GM12878 (cell line): ENCODE measurements at regions not wholly inside any gene's neighbourhood (a gene's known extent, or its start where the extent isn't known, plus 50 kb on each side); places are given as distances from the start of the nearest gene placed in this dataset.

Experiments used
- ATAC-seq: fragments of 200-7000 bp; cut with Tn5 transposase; 3 replicates; pipeline ENCODE4 v1.9.1; 2020; ENCODE audit warnings: mild to moderate bottlenecking, moderate library complexity
- BruUV-seq: library from RNA; stranded (reverse); fragments of 400-500 nt; replicated peaks from 2 replicates; lab custom pipeline; 2021; lab: Mats Ljungman, UMichigan
- CTCF ChIA-PET: fragments of 300-600 bp; sonication (Branson Sonifier 250); formaldehyde crosslinking; extraction: SDS; loops from one replicate; lab custom pipeline; 2021; ENCODE audit warnings: inconsistent platforms; lab: Yijun Ruan, JAX
- POLR2A ChIA-PET: fragments of 350-600 bp; formaldehyde crosslinking; extraction: SDS; loops from one replicate; lab custom pipeline; 2021; ENCODE audit warnings: inconsistent platforms; lab: Charles Lee
- RAD21 ChIA-PET: fragments of 300-600 bp; sonication (Branson Sonifier 250); formaldehyde crosslinking; loops from one replicate; lab custom pipeline; 2023; ENCODE audit warnings: antibody characterized with exemption; ENCODE audit not compliant: unreplicated experiment; lab: Charles Lee
- SMC1A ChIA-PET: fragments of 300-600 bp; sonication (Branson Sonifier 250); formaldehyde crosslinking; loops from one replicate; lab custom pipeline; 2023; ENCODE audit not compliant: unreplicated experiment, uncharacterized antibody; lab: Charles Lee
- DNase-seq: peaks from one replicate; pipeline ENCODE4 v3.0.0-alpha.2; 2011; ENCODE audit warnings: low read depth, low spot score
- FAIRE-seq: peaks from 3 replicates; lab custom pipeline; 2011; peaks lifted over from hg19 to GRCh38; lab: Jason Lieb, UNC
- H2AFZ ChIP-seq: 2 replicates; pipeline ENCODE4 v1.6.0; 2011; ENCODE audit warnings: low read depth, low read length, control low read depth; ENCODE audit not compliant: control insufficient read depth
- H3K27ac ChIP-seq: 2 replicates; pipeline ENCODE4 v1.5.1; 2011; ENCODE audit warnings: control low read depth; ENCODE audit not compliant: control insufficient read depth, insufficient read depth
- H3K27me3 ChIP-seq, 2 experiments: replicated peaks in 1 of 2; 2 replicates each; pipeline versions ENCODE4 v1.6.0 to v1.6.1; 2011; ENCODE audit warnings: low read length in 1 of 2; ENCODE audit not compliant: control insufficient read depth in 2 of 2, insufficient read depth in 2 of 2
- H3K36me3 ChIP-seq, 2 experiments: 2 replicates each; pipeline ENCODE4 v1.5.1; 2011; ENCODE audit warnings: low read length in 1 of 2; ENCODE audit not compliant: control insufficient read depth in 2 of 2, insufficient read depth in 2 of 2
- H3K4me1 ChIP-seq: 2 replicates; pipeline ENCODE4 v1.6.1; 2011; ENCODE audit warnings: mild to moderate bottlenecking, low read length, moderate library complexity, mixed read lengths; ENCODE audit not compliant: control insufficient read depth, insufficient read depth
- H3K4me2 ChIP-seq: 2 replicates; pipeline ENCODE4 v1.6.0; 2011; ENCODE audit warnings: control low read depth; ENCODE audit not compliant: control insufficient read depth, insufficient read depth
- H3K4me3 ChIP-seq: fragments of 200-600 bp; sonication (generic); 2 replicates; pipeline ENCODE4 v1.5.1; 2016
- H3K79me2 ChIP-seq: 2 replicates; pipeline ENCODE4 v1.6.0; 2011; ENCODE audit warnings: low read length; ENCODE audit not compliant: control insufficient read depth, insufficient read depth
- H3K9ac ChIP-seq: 2 replicates; pipeline ENCODE4 v1.8.0; 2011; ENCODE audit warnings: low read length, control low read depth, mixed read lengths; ENCODE audit not compliant: control insufficient read depth, insufficient read depth
- H3K9me3 ChIP-seq: replicated peaks from 3 replicates; pipeline ENCODE4 v1.5.1; 2011; ENCODE audit warnings: mild to moderate bottlenecking, low read length; ENCODE audit not compliant: control insufficient read depth, insufficient read depth
- H4K20me1 ChIP-seq: 2 replicates; pipeline ENCODE4 v1.6.0; 2011; ENCODE audit not compliant: control insufficient read depth, insufficient read depth
- BRCA1 ChIP-seq: IDR thresholded peaks from 2 replicates; pipeline ENCODE4 v1.6.1; 2011; ENCODE audit warnings: low read depth, low read length, improper control_type of control experiment
- E2F8 ChIP-seq: fragments of 450-650 bp; IDR thresholded peaks from 2 replicates; pipeline ENCODE4 v1.6.1; 2018; ENCODE audit warnings: mild to moderate bottlenecking, low read depth, moderate library complexity; ENCODE audit not compliant: partially characterized antibody
- HCFC1 ChIP-seq: fragments of 150-350 bp; IDR thresholded peaks from 2 replicates; pipeline ENCODE4 v1.6.1; 2014; ENCODE audit warnings: low read length
- IRF3 ChIP-seq: fragments of 450-650 bp; IDR thresholded peaks from 2 replicates; pipeline ENCODE4 v1.6.1; 2014; ENCODE audit warnings: mild to moderate bottlenecking
- NFYA ChIP-seq: IDR thresholded peaks from 2 replicates; pipeline ENCODE4 v1.6.1; 2011; ENCODE audit warnings: low read depth, mild to moderate bottlenecking, low read length, improper control_type of control experiment, borderline replicate concordance
- SRF ChIP-seq, 2 experiments: IDR thresholded peaks; 2 replicates each; pipeline ENCODE4 v1.6.1; 2011; ENCODE audit warnings: low read depth in 2 of 2, low read length in 2 of 2, mild to moderate bottlenecking in 1 of 2, moderate library complexity in 1 of 2
- WGBS: methylation state at CpG from one replicate; pipeline ENCODE4 v1.1.6; 2016; ENCODE audit warnings: low lambda C conversion rate; ENCODE audit not compliant: insufficient replicate concordance, insufficient coverage; ENCODE audit errors: missing lambda C conversion rate; 5-methylcytosine and 5-hydroxymethylcytosine counted together
- in situ Hi-C: fragments of 300-500 bp; cut with MboI; formaldehyde crosslinking; loops from 9 replicates; pipeline ENCODE4 v1.14.3; 2018; ENCODE audit warnings: mixed read lengths
- intact Hi-C: fragments of 100-400 bp; cut with micrococcal nuclease; formaldehyde crosslinking; loops from one replicate; pipeline ENCODE4 v1.14.2; 2022; ENCODE audit not compliant: unreplicated experiment

- TF ChIP-seq NFYA = no peak
- no peak for TF ChIP-seq IRF3
- TF ChIP-seq HCFC1 = no peak
- TF ChIP-seq E2F8 = no peak
- no peak for TF ChIP-seq SRF (IDR thresholded peaks at IDR 0.05; ENCODE audit: low read depth in 2 of 2, low read length in 2 of 2)
Observed at GRCh38 chr1:182169203-182169602, 107.7 kb upstream of the ZNF648 start (continued).

- CTCF ChIA-PET = no interaction called here
- no peak for TF ChIP-seq BRCA1
- TF ChIP-seq, all 136 proteins: peak for 0
- WGBS = 31% methylated on average over 1 of the region's 1 CpG
- Histone ChIP-seq H3K79me2 (no peaks in the 10 kb centered on the region), H2AFZ (no peak overlapping the region), H3K27me3 (no peaks in the 10 kb centered on the region; a peak in 1 of 4 replicates), H3K36me3 (no peaks in the 10 kb centered on the region), H3K4me3 (no peak overlapping the region), H3K9ac (no peak overlapping the region), H3K4me2 (no peak overlapping the region), H3K27ac (no peak overlapping the region), H3K9me3 (no peaks in the 10 kb centered on the region), H4K20me1 (no peaks in the 10 kb centered on the region), H3K4me1 (no peaks in the 10 kb centered on the region; the same call in 1 of the 2 replicates)
- BruUV-seq = no TSS peak
- intact Hi-C loops (no loop called here), in situ Hi-C loops (no loop called here)
- ChIA-PET RAD21 (no interaction called here), SMC1A (no interaction called here), POLR2A (no interaction called here)
- ATAC-seq (no peak), FAIRE-seq (no peak), DNase-seq (no peak)
Observed at GRCh38 chr1:182166750-182167149, 105.2 kb upstream of the ZNF648 start.
